Calu3 (cell line): ENCODE measurements at regions not wholly inside any gene's neighbourhood (a gene's known extent, or its start where the extent isn't known, plus 50 kb on each side); places are given as distances from the start of the nearest gene placed in this dataset.

Source experiments
- BruUV-seq: library from RNA; stranded (reverse); fragments of 400-500 nt; replicated peaks from 2 replicates; lab custom pipeline; 2021; lab: Mats Ljungman, UMichigan
- CTCF ChIA-PET: fragments of 300-600 bp; sonication (Branson Sonifier 250); formaldehyde crosslinking; loops from one replicate; lab custom pipeline; 2022; ENCODE audit warnings: antibody characterized with exemption; lab: Charles Lee
- DNase-seq: peaks from one replicate; pipeline ENCODE4 v3.0.0; 2022
- H3K27ac Mint-ChIP-seq: one replicate; pipeline ENCODE4 v1.8.0; 2022; ENCODE audit warnings: mixed read lengths; ENCODE audit not compliant: unreplicated experiment
- H3K27me3 Mint-ChIP-seq: one replicate; pipeline ENCODE4 v1.8.0; 2022; ENCODE audit warnings: mixed read lengths; ENCODE audit not compliant: unreplicated experiment
- H3K36me3 Mint-ChIP-seq: one replicate; pipeline ENCODE4 v1.8.0; 2022; ENCODE audit warnings: mild to moderate bottlenecking, moderate library complexity, mixed read lengths; ENCODE audit not compliant: insufficient read depth, unreplicated experiment
- H3K4me1 Mint-ChIP-seq: one replicate; pipeline ENCODE4 v1.8.0; 2022; ENCODE audit warnings: mild to moderate bottlenecking, low read depth, mixed read lengths; ENCODE audit not compliant: unreplicated experiment
- H3K4me3 Mint-ChIP-seq: one replicate; pipeline ENCODE4 v1.8.0; 2022; ENCODE audit warnings: mild to moderate bottlenecking, low read depth, moderate library complexity, mixed read lengths; ENCODE audit not compliant: unreplicated experiment
- H3K9me3 Mint-ChIP-seq: one replicate; pipeline ENCODE4 v1.8.0; 2022; ENCODE audit warnings: low read depth, mixed read lengths; ENCODE audit not compliant: unreplicated experiment
- intact Hi-C: fragments of 100-400 bp; cut with micrococcal nuclease; formaldehyde crosslinking; loops from one replicate; pipeline ENCODE4 v1.10.0; 2022; ENCODE audit not compliant: unreplicated experiment
- TF ChIP-seq, protein P1 (sequence below): fragments of 200-600 bp; IDR thresholded peaks from one replicate; pipeline ENCODE4 v1.8.0; 2022; ENCODE audit warnings: antibody characterized with exemption; ENCODE audit not compliant: unreplicated experiment

- Mint-ChIP-seq H3K4me1 (no peaks in the 10 kb centered on the region), H3K27me3 (peaks cover 91% of the 10 kb centered on the region), H3K4me3 (no peak overlapping the region), H3K27ac (no peak overlapping the region), H3K9me3 (no peaks in the 10 kb centered on the region), H3K36me3 (no peaks in the 10 kb centered on the region)
- CTCF ChIA-PET, result interaction anchor here (0.6 kb wide), 1 partner anchor 88 kb away, joined by 3 read pairs; no protein-coding TSS in a partner anchor
- no TSS peak for BruUV-seq
- TF ChIP-seq, protein P1, sequence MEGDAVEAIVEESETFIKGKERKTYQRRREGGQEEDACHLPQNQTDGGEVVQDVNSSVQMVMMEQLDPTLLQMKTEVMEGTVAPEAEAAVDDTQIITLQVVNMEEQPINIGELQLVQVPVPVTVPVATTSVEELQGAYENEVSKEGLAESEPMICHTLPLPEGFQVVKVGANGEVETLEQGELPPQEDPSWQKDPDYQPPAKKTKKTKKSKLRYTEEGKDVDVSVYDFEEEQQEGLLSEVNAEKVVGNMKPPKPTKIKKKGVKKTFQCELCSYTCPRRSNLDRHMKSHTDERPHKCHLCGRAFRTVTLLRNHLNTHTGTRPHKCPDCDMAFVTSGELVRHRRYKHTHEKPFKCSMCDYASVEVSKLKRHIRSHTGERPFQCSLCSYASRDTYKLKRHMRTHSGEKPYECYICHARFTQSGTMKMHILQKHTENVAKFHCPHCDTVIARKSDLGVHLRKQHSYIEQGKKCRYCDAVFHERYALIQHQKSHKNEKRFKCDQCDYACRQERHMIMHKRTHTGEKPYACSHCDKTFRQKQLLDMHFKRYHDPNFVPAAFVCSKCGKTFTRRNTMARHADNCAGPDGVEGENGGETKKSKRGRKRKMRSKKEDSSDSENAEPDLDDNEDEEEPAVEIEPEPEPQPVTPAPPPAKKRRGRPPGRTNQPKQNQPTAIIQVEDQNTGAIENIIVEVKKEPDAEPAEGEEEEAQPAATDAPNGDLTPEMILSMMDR, result no peak
- DNase-seq, result no peak
- intact Hi-C loops, result no loop called here
These were observed 314.1 kb upstream of the TNRC6C start for GRCh38 chr17:77644181-77645071.

DNA sequence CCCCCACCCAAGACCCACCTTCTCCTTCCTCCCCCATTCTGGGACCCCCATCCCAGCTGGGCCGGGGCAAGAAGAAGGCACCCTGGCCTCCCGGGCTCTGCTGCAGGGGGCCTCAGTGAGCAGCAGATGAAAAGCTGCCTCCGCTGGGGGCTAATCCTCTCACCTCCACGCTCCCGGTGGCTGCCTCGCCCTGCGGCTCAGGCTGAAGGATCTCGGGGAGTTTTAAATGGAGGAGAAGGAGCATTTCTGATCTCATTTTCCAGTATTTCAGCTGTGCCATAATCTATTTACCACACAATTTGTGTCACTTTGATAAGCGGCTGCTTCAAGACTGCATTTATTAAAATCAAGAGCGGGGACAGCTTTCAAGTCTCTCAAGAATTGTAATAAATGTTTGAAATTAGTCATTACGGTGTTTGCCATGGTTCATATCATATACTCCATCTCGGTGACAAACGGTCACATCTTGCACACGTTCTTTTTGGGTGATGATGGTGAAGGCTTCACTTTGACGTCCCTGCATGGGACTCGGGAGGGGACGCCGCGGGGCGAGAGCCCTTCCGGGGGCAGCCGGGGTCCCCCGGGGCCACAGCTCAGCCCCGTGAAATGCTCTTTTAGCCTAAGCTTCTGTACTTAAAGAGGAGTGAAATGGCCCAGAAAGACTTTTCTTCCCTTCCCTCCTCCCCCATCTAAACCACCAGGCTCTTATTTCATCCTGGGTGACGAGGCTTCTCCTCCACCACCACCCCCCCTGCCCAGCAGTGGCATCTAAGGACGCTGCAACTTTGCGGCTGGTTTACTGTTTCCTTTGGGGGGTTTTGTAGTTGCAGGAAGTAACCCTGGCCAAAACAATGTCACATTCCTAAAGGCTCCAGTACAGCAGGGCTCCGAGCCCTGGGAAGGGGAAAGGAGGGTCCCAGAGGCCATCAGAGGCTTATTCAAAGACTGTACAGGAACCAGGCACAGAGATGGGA, 313.1 kb upstream of the TNRC6C start:
- H3K36me3 Mint-ChIP-seq, result no peaks in the 10 kb centered on the region
- no peak for DNase-seq
- intact Hi-C loops, result no loop called here
- CTCF ChIA-PET, result interaction anchor here (0.6 kb wide), 1 partner anchor 89 kb away, joined by 3 read pairs; no protein-coding TSS in a partner anchor
- no peak overlapping the region for H3K27ac Mint-ChIP-seq
- H3K27me3 Mint-ChIP-seq, result peaks cover 91% of the 10 kb centered on the region
- H3K4me1 Mint-ChIP-seq, result no peaks in the 10 kb centered on the region
- H3K9me3 Mint-ChIP-seq, result no peaks in the 10 kb centered on the region
- TF ChIP-seq, protein P1, result no peak
- H3K4me3 Mint-ChIP-seq, result no peak overlapping the region
- no TSS peak for BruUV-seq

GRCh38 chr17:77646046-77646430, 312.5 kb upstream of the TNRC6C start:
- CTCF ChIA-PET, result no interaction called here
- H3K27ac Mint-ChIP-seq, result no peak overlapping the region
- no peaks in the 10 kb centered on the region for H3K4me1 Mint-ChIP-seq
- intact Hi-C loops, result no loop called here
- no peak overlapping the region for H3K4me3 Mint-ChIP-seq
- BruUV-seq, result no TSS peak
- H3K9me3 Mint-ChIP-seq, result no peaks in the 10 kb centered on the region
- TF ChIP-seq, protein P1, result no peak
- no peak for DNase-seq
- peaks cover 91% of the 10 kb centered on the region for H3K27me3 Mint-ChIP-seq
- no peaks in the 10 kb centered on the region for H3K36me3 Mint-ChIP-seq

- H3K27me3 Mint-ChIP-seq, result peaks cover 91% of the 10 kb centered on the region
- H3K4me1 Mint-ChIP-seq, result no peaks in the 10 kb centered on the region
- TF ChIP-seq, protein P1, result no peak
- BruUV-seq, result no TSS peak
- intact Hi-C loops, result no loop called here
- no peaks in the 10 kb centered on the region for H3K36me3 Mint-ChIP-seq
- CTCF ChIA-PET, result no interaction called here
- H3K9me3 Mint-ChIP-seq, result no peaks in the 10 kb centered on the region
- DNase-seq, result no peak
- H3K27ac Mint-ChIP-seq, result no peak overlapping the region
- H3K4me3 Mint-ChIP-seq, result no peak overlapping the region
These were observed 311.0 kb upstream of the TNRC6C start for GRCh38 chr17:77647531-77647930.
